SK-N-SH treated with all-trans-retinoic acid at 6 μM for 48 hours (cell line): ENCODE measurements at regions not wholly inside any gene's neighbourhood (a gene's known extent, or its start where the extent isn't known, plus 50 kb on each side); places are given as distances from the start of the nearest gene placed in this dataset.

Experiments used
- ATAC-seq: fragments of 200-7000 bp; cut with Tn5 transposase; 3 replicates; pipeline ENCODE4 v1.9.1; 2020; ENCODE audit warnings: mild to moderate bottlenecking, moderate library complexity
- ARNTL ChIP-seq: fragments of 450-650 bp; formaldehyde crosslinking; IDR thresholded peaks from 2 replicates; pipeline ENCODE4 v1.5.0; 2020; ENCODE audit warnings: low read depth, mild to moderate bottlenecking, moderate library complexity, borderline replicate concordance
- BACH2 ChIP-seq: fragments of 250-450 bp; sonication (Bioruptor Pico); IDR thresholded peaks from 2 replicates; pipeline ENCODE4 v1.9.0; 2021; ENCODE audit warnings: mild to moderate bottlenecking, borderline replicate concordance
- CREB5 ChIP-seq: fragments of 250-450 bp; sonication (Bioruptor Pico); IDR thresholded peaks from 2 replicates; pipeline ENCODE4 v1.5.1; 2020; ENCODE audit warnings: low read depth, mild to moderate bottlenecking, moderate library complexity
- CSRNP3 ChIP-seq: fragments of 250-450 bp; sonication (Bioruptor Pico); IDR thresholded peaks from 2 replicates; pipeline ENCODE4 v1.5.1; 2021; ENCODE audit warnings: mild to moderate bottlenecking, moderate library complexity
- ESRRG ChIP-seq: fragments of 250-450 bp; sonication (Bioruptor Pico); IDR thresholded peaks from 2 replicates; pipeline ENCODE4 v1.6.1; 2021; ENCODE audit warnings: mild to moderate bottlenecking
- GLIS3 ChIP-seq: fragments of 250-450 bp; sonication (Bioruptor Pico); IDR thresholded peaks from 2 replicates; pipeline ENCODE4 v1.5.0; 2020; ENCODE audit warnings: mild to moderate bottlenecking, moderate library complexity
- ISL1 ChIP-seq: fragments of 250-450 bp; sonication (Bioruptor Pico); IDR thresholded peaks from 2 replicates; pipeline ENCODE4 v2.1.2; 2022; ENCODE audit warnings: mild to moderate bottlenecking, moderate library complexity
- OSR1 ChIP-seq: fragments of 250-450 bp; sonication (Bioruptor Pico); IDR thresholded peaks from 2 replicates; pipeline ENCODE4 v1.8.0; 2022; ENCODE audit warnings: moderate library complexity, mild to moderate bottlenecking, inconsistent platforms
- PATZ1 ChIP-seq: fragments of 250-450 bp; sonication (Bioruptor Pico); IDR thresholded peaks from 2 replicates; pipeline ENCODE4 v1.8.0; 2020; ENCODE audit warnings: mild to moderate bottlenecking, moderate library complexity, borderline replicate concordance
- POU6F1 ChIP-seq: fragments of 250-450 bp; sonication (Bioruptor Pico); IDR thresholded peaks from 2 replicates; pipeline ENCODE4 v1.8.0; 2021; ENCODE audit warnings: low read depth, mild to moderate bottlenecking, moderate library complexity, borderline replicate concordance
- PPARA ChIP-seq: fragments of 250-450 bp; sonication (Bioruptor Pico); IDR thresholded peaks from 2 replicates; pipeline ENCODE4 v1.5.0; 2020; ENCODE audit warnings: mild to moderate bottlenecking, borderline replicate concordance
- RARB ChIP-seq: fragments of 250-450 bp; sonication (Bioruptor Pico); IDR thresholded peaks from 2 replicates; pipeline ENCODE4 v1.8.0; 2021; ENCODE audit warnings: mild to moderate bottlenecking, moderate library complexity
- SNAI2 ChIP-seq: fragments of 250-450 bp; sonication (Bioruptor Pico); IDR thresholded peaks from 2 replicates; pipeline ENCODE4 v1.5.0; 2020; ENCODE audit warnings: mild to moderate bottlenecking, moderate library complexity
- TCF4 ChIP-seq: fragments of 250-450 bp; sonication (Bioruptor Pico); IDR thresholded peaks from 2 replicates; pipeline ENCODE4 v1.8.0; 2021; ENCODE audit warnings: mild to moderate bottlenecking, moderate library complexity, borderline replicate concordance
- TOX ChIP-seq: fragments of 250-450 bp; sonication (Bioruptor Pico); IDR thresholded peaks from 2 replicates; pipeline ENCODE4 v1.8.0; 2021; ENCODE audit warnings: mild to moderate bottlenecking, moderate library complexity, borderline replicate concordance
- TSHZ2 ChIP-seq: fragments of 250-450 bp; sonication (Bioruptor Pico); IDR thresholded peaks from 2 replicates; pipeline ENCODE4 v1.5.0; 2020; ENCODE audit warnings: mild to moderate bottlenecking, moderate library complexity
- ZC3H10 ChIP-seq: fragments of 250-450 bp; sonication (Bioruptor Pico); IDR thresholded peaks from 2 replicates; pipeline ENCODE4 v1.5.1; 2021; ENCODE audit warnings: mild to moderate bottlenecking, moderate library complexity
- ZFP30 ChIP-seq: fragments of 450-650 bp; formaldehyde crosslinking; IDR thresholded peaks from 2 replicates; pipeline ENCODE4 v1.5.0; 2022; ENCODE audit warnings: mild to moderate bottlenecking, moderate library complexity
- ZNF565 ChIP-seq: fragments of 450-650 bp; formaldehyde crosslinking; conservative IDR thresholded peaks from 2 replicates; pipeline ENCODE4 v1.5.0; 2020; ENCODE audit warnings: low read depth, mild to moderate bottlenecking, moderate library complexity
- ZNF70 ChIP-seq: fragments of 450-650 bp; formaldehyde crosslinking; IDR thresholded peaks from 2 replicates; pipeline ENCODE4 v1.5.0; 2020; ENCODE audit warnings: mild to moderate bottlenecking, moderate library complexity
- ZNF8 ChIP-seq: fragments of 450-650 bp; formaldehyde crosslinking; IDR thresholded peaks from 2 replicates; pipeline ENCODE4 v1.5.0; 2020; ENCODE audit warnings: mild to moderate bottlenecking, moderate library complexity

GRCh38 chr13:99042521-99043250, 64.8 kb upstream of the DOCK9 start:
- ATAC-seq, result no peak
- TF ChIP-seq BACH2 (CRISPR knock-in tag) (no peak), ZFP30 (no peak), ARNTL (no peak), ZNF565 (no peak), TCF4 (no peak), GLIS3 (CRISPR knock-in tag) (no peak), SNAI2 (CRISPR knock-in tag) (no peak), TOX (CRISPR knock-in tag) (no peak), ISL1 (no peak), CSRNP3 (CRISPR knock-in tag) (no peak), TSHZ2 (CRISPR knock-in tag) (no peak), PPARA (CRISPR knock-in tag) (no peak), OSR1 (CRISPR knock-in tag) (no peak), PATZ1 (CRISPR knock-in tag) (no peak), ZC3H10 (no peak), ZNF70 (CRISPR knock-in tag) (no peak), CREB5 (CRISPR knock-in tag) (no peak), POU6F1 (CRISPR knock-in tag) (no peak), RARB (CRISPR knock-in tag) (no peak)
- TF ChIP-seq, all 23 proteins: peak for 0

- ATAC-seq, result peak; percentile 80
These were observed 66.0 kb upstream of the DOCK9 start for GRCh38 chr13:99043831-99044231.

GRCh38 chr13:99044764-99045163, 66.9 kb upstream of the DOCK9 start:
- no peak for ATAC-seq
- TF ChIP-seq ZC3H10, result no peak
- no peak for TF ChIP-seq ESRRG (CRISPR knock-in tag)
- TF ChIP-seq CSRNP3 (CRISPR knock-in tag), result no peak
- no peak for TF ChIP-seq POU6F1 (CRISPR knock-in tag)
- TF ChIP-seq TSHZ2 (CRISPR knock-in tag), result no peak
- no peak for TF ChIP-seq ZNF8 (CRISPR knock-in tag)
- TF ChIP-seq OSR1 (CRISPR knock-in tag), result no peak

More at GRCh38 chr13:99043831-99044231, 66.0 kb upstream of the DOCK9 start:
- TF ChIP-seq ZNF8 (CRISPR knock-in tag) (no peak), ISL1 (peak; percentile 59)
- TF ChIP-seq, all 23 proteins: peak for 1
